ENCODE measurements at regions not wholly inside any gene's neighbourhood (a gene's known extent, or its start where the extent isn't known, plus 50 kb on each side); places are given as distances from the start of the nearest gene placed in this dataset.
"Not testable (repeated sequence)": the region's sequence is repeated elsewhere in the genome, so short reads cannot be mapped to it uniquely, and the experiment has no call there.

- no peak for DNase-seq
Observed at GRCh38 chr3:177452831-177453450, 255.7 kb upstream of the TBL1XR1 start.

GRCh38 chr3:177453451-177453844 lies 256.2 kb upstream of the TBL1XR1 start:
- DNase-seq, result no peak

GRCh38 chr3:177457204-177457603 lies 259.9 kb upstream of the TBL1XR1 start:
- not testable (repeated sequence) for DNase-seq

DNA sequence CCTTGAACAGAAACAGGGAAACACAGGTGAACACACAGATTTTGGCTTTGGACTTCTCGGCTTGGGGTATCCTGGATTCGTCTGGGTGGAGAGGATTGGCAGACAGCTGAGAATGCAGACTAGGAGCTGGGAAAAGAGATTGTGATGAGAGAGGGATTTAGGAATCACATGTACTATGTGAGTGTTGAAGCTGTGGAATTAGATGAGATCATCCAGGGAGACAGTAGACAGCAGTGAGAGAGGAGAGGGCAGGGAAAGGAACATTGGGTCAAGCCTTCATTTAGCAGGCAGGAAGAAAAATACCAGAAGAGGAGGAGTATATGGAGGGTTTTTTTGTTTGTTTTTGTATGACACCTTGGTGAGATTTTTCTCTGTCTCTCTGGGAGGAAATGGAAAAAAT lies 262.1 kb upstream of the TBL1XR1 start:
- peak; percentile 80 to 89 (median 84) for DNase-seq

DNA sequence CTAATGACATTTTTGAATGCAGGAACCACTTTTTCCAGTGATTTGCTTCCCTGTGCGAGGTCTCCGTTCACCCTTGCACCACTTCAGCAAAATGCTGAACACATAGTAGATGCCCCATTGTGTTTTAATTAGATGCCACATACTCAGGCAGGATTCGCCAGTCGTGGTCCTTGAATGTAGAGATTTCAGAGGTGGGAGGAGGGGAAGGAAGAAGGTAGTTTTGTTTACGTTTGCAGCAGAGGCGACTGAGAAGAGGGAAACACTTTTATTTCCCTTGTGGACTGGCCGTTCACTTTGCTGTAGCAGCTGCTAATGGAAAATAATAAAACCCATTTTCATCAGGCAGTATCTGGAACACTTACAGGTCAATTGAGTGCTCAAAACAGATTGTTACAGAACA lies 262.8 kb upstream of the TBL1XR1 start:
- peak in 2 of 3 donors; percentile 50 to 85 for DNase-seq

DNA sequence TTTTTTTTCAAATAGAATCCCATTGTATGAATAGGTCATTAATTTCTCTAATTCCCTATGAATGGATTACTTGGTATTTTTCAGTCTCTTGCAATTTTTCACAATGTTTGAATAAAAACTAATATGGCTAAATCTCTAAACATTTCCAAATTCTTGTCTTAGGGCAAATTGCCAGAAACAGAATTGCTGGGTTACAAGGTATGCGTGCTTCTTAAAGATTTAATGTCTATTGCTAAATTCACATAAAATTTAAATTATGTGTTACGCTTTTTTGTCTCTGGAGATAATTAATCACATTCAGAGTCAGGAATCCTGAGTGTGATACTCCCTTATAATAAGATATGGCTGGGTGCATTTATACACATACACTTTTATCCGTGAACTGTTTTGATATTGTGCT lies 264.5 kb upstream of the TBL1XR1 start:
- DNase-seq, result no peak

GRCh38 chr3:177463341-177463740 lies 266.1 kb upstream of the TBL1XR1 start:
- DNase-seq, result not testable (repeated sequence)

DNA sequence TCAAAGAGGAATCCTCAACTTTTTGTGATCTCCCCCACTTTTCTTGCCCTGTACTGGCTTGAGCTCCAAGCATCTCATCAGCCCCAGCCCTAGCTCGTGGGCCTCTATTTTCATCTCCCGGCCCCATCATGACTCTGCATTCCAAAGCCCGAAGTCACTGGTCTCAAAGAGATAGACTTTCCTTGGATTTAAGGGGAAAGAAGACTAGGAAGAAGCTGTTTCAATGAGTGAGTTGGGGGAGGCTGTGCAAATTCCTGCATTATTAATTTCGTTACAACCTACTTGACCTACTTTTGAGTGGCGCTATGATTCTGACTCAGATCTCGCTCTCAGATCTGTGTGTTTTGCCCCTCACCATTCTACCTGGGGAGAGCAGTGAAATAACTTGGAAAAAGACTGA lies 266.6 kb upstream of the TBL1XR1 start:
- DNase-seq, result peak in 1 of 3 donors; percentile 84

GRCh38 chr3:177464392-177465256 lies 267.3 kb upstream of the TBL1XR1 start:
- peak in 1 of 3 donors; percentile 55 for DNase-seq

GRCh38 chr3:177465257-177465642 lies 268.0 kb upstream of the TBL1XR1 start:
- DNase-seq, result peak in 1 of 3 donors; percentile 44

DNA sequence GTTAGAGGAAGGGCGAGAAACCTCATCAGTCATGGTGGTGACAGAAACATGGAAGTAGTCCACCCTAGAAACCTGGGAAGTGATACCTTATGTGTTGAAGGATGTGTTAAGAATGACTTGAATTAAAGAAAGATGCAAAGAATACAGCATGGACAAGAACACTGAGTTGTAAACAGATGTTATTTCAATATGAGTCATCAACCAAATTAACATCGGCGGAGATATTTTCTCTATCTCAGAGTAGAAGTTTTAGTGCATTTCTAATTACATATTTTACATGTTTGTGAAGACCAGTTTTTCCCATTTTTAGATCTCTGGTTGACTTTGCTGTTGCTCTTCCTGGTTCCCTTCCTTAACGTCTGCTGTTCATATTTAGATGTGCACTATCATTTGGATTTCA lies 268.8 kb upstream of the TBL1XR1 start:
- DNase-seq, result no peak

DNA sequence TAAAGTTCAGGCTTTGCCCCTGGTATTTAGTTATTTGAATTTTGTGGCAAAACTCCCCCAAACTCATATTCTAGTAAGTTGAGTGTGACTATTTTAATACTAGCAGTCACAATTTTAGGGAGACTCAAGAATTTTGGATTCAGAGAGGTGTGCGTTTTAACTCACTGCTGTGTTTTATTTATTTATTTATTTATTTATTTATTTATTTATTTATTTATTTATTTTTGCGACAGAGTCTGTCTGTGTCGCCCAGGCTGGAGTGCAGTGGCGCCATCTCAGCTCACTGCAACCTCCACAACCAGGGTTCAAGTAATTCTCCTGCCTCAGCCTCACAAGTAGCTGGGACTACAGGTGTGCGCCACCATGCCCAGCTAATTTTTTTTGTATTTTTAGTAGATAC lies 269.3 kb upstream of the TBL1XR1 start:
- DNase-seq, result not testable (repeated sequence)

DNA sequence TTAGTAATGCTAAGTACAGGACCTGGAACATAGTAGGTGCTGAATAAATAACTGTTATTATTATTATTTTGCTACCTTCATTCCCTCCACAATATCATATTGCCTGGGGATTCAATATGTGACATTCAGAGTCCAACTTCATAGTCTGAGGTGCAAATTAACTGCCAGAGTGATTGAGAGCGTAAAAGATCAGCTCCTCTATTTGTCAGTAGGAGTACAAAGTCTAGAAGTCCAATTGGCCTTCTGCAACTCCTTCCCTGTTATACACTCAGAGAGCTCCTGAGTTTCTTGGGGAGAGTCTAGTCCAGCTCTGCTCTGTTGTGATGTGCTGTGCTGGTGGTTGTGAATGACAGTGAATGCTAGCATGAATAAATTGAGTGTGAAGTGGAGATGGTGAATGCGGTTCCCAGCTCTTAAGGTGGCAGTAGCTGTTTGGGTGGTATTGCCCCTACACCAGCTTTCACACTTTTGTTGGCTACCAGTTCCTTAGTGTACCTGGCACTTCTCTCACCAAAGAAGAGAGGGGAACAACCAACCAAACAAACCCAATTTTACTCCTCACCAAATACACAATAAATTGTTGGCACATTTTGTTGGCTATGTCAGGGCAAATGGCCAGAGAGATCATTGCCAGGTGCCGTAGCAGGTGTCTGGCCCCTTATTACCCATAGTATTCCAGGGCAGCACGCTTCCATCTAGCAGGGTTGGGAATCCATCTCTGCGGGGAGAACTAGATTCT lies 270.1 kb upstream of the TBL1XR1 start:
- DNase-seq, result no peak

GRCh38 chr3:177468331-177468730 lies 271.0 kb upstream of the TBL1XR1 start:
- DNase-seq, result peak in 1 of 3 donors; percentile 97

- no peak for DNase-seq
Observed at GRCh38 chr3:177468816-177469215, 271.5 kb upstream of the TBL1XR1 start.

- DNase-seq, result no peak
Observed at GRCh38 chr3:177469216-177469615, 271.9 kb upstream of the TBL1XR1 start.

GRCh38 chr3:177470197-177470941 lies 273.1 kb upstream of the TBL1XR1 start:
- DNase-seq, result no peak

DNA sequence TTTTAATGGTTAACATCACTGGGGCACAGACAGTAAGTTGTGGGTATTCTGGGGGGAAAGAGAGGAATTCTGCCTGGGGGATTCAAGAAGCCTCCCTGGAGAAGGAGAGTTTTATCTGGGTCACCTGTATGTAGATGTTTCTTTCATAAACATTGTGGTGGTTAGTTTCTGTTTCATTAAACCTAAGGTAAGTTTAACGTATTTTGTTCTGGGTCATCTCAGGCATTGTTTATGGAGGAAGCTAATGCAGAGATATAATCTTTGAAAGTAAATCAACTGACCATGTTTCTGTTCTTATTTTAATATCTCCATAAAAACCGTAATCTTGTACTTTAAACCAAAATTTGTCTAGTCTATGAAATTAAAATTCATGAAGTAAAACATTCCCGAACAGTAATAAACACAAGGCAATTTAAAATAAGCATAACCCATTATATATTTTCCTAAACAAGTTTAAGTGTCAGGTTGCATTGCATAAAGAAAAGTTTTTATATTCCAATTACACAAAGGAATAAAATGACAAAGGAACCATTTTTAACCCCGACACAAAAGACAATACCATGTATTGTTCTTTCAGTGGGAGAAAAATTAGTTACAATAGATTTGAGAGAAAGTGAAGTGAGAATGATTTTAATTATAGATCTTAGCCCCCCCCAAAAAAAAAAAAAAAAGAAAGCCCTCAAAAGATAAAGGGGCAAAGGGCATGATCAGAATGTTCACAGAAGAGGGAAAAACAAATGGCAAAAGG lies 274.6 kb upstream of the TBL1XR1 start:
- DNase-seq, result no peak

GRCh38 chr3:177473184-177473583 lies 275.9 kb upstream of the TBL1XR1 start:
- DNase-seq, result no peak

GRCh38 chr3:177473903-177474302 lies 276.6 kb upstream of the TBL1XR1 start:
- no peak for DNase-seq
